Body of pancreas (tissue), 4 donors: ENCODE measurements at regions not wholly inside any gene's neighbourhood (a gene's known extent, or its start where the extent isn't known, plus 50 kb on each side); places are given as distances from the start of the nearest gene placed in this dataset.

Experiments
- ATAC-seq: fragments of 150-250 bp; one replicate; pipeline ENCODE4 v1.9.1; 2016
- DNase-seq, 4 donors: peaks; one replicate each; pipeline ENCODE4 v3.0.0-alpha.2; 2019
- H3K27ac ChIP-seq, 4 donors: fragments of 200-600 bp; sonication (generic); 1 replicate in 3 of 4; 2 replicates in 1 of 4; pipeline versions ENCODE4 v1.5.1 to v1.6.1; 2016 to 2019; ENCODE audit warnings: mild to moderate bottlenecking in 1 of 4, mixed read lengths in 1 of 4, moderate library complexity in 1 of 4
- H3K27me3 ChIP-seq, 2 donors: fragments of 200-600 bp; sonication (generic); one replicate each; pipeline ENCODE4 v1.6.0; 2016; ENCODE audit warnings: mild to moderate bottlenecking in 1 of 2
- H3K36me3 ChIP-seq, 2 donors: fragments of 200-600 bp; sonication (generic); replicated peaks in 1 of 2; 2 replicates each; pipeline ENCODE4 v1.5.1; 2016; ENCODE audit warnings: low read depth in 2 of 2; ENCODE audit not compliant: insufficient read depth in 1 of 2
- H3K4me1 ChIP-seq: fragments of 200-600 bp; sonication (generic); one replicate; pipeline ENCODE4 v1.6.0; 2016
- H3K4me3 ChIP-seq, 2 donors: fragments of 200-600 bp; sonication (generic); 1 replicate in 1 of 2; 2 replicates in 1 of 2; pipeline ENCODE4 v1.5.1; 2016 to 2019
- H3K9me3 ChIP-seq, 3 donors: fragments of 200-600 bp; sonication (generic); 1 replicate in 2 of 3; 2 replicates in 1 of 3; pipeline ENCODE4 v1.5.1; 2016
- CTCF ChIP-seq, 7 experiments: fragments of 450-650 bp in 4 of 7; fragments of 200-600 bp in 3 of 7; sonication (generic) in 3 of 7; IDR thresholded peaks; one replicate each; pipeline ENCODE4 v1.5.1; 2016 to 2019; ENCODE audit warnings: antibody characterized with exemption in 7 of 7
- POLR2A ChIP-seq, 3 donors: fragments of 450-650 bp; IDR thresholded peaks; one replicate each; pipeline ENCODE4 v1.6.1; 2016; ENCODE audit warnings: antibody characterized with exemption in 3 of 3, mild to moderate bottlenecking in 2 of 3
- WGBS, 2 donors: methylation state at CpG; one replicate each; pipeline ENCODE4 v1.1.5; 2017; 5-methylcytosine and 5-hydroxymethylcytosine counted together
- intact Hi-C: fragments of 100-400 bp; cut with DNase I; formaldehyde crosslinking; loops from one replicate; pipeline ENCODE4 v1.15.1; 2023

- no peaks in the 10 kb centered on the region for H3K4me1 ChIP-seq
- H3K27me3 ChIP-seq: no peaks in the 10 kb centered on the region
- no peak overlapping the region for H3K4me3 ChIP-seq
- no peaks in the 10 kb centered on the region for H3K36me3 ChIP-seq
- intact Hi-C loops: no loop called here
- WGBS, 2 donors: 0 to 5% methylated on average over 1 of the region's 1 CpG
- TF ChIP-seq POLR2A (IDR thresholded peaks at IDR 0.05) (no peak), CTCF (IDR thresholded peaks at IDR 0.05) (no peak)
- H3K27ac ChIP-seq: peak overlapping the region in 2 of 4 donors; percentile 23 to 46
- DNase-seq (no peak), ATAC-seq (peak; percentile 58)
- H3K9me3 ChIP-seq: no peaks in the 10 kb centered on the region
These were observed 1584.3 kb upstream of the RAG2 start for GRCh38 chr11:38182126-38182866.

GRCh38 chr11:38176686-38177322 lies 1578.8 kb upstream of the RAG2 start:
- DNase-seq (no peak), ATAC-seq (no peak)
- Histone ChIP-seq H3K27ac (no peak overlapping the region), H3K27me3 (no peaks in the 10 kb centered on the region), H3K4me1 (no peaks in the 10 kb centered on the region), H3K9me3 (no peaks in the 10 kb centered on the region), H3K36me3 (no peaks in the 10 kb centered on the region), H3K4me3 (no peak overlapping the region)
- 73 to 85% methylated on average over 8 to 12 of the region's 12 CpGs for WGBS, 2 donors
- TF ChIP-seq POLR2A (IDR thresholded peaks at IDR 0.05): no peak
- TF ChIP-seq CTCF (IDR thresholded peaks at IDR 0.05): no peak
- intact Hi-C loops: no loop called here

- H3K4me1 ChIP-seq: peaks cover 3% of the 10 kb centered on the region
- H3K36me3 ChIP-seq: no peaks in the 10 kb centered on the region
- H3K27ac ChIP-seq: no peak overlapping the region
- intact Hi-C loops: no loop called here
- no peak for ATAC-seq
- no peak overlapping the region for H3K4me3 ChIP-seq
- no peaks in the 10 kb centered on the region for H3K9me3 ChIP-seq
- no peaks in the 10 kb centered on the region for H3K27me3 ChIP-seq
- WGBS, 2 donors: 83 to 86% methylated on average over 8 of the region's 8 CpGs
- TF ChIP-seq POLR2A (IDR thresholded peaks at IDR 0.05) (no peak), CTCF (IDR thresholded peaks at IDR 0.05) (no peak)
- no peak for DNase-seq
These were observed 1575.6 kb upstream of the RAG2 start for GRCh38 chr11:38173676-38174075.

- 8 to 9% methylated on average over 1 of the region's 1 CpG for WGBS, 2 donors
- ATAC-seq (peak; percentile 82), DNase-seq (no peak)
- no peaks in the 10 kb centered on the region for H3K9me3 ChIP-seq
- H3K36me3 ChIP-seq: no peaks in the 10 kb centered on the region
- no peak overlapping the region for H3K4me3 ChIP-seq
- no peak overlapping the region for H3K27ac ChIP-seq
- TF ChIP-seq CTCF (IDR thresholded peaks at IDR 0.05) (no peak), POLR2A (IDR thresholded peaks at IDR 0.05) (no peak)
- intact Hi-C loops: no loop called here
- H3K4me1 ChIP-seq: peaks cover 3% of the 10 kb centered on the region
- no peaks in the 10 kb centered on the region for H3K27me3 ChIP-seq
These were observed 1571.2 kb upstream of the RAG2 start for GRCh38 chr11:38169286-38169685.

GRCh38 chr11:38163526-38163925 lies 1565.5 kb upstream of the RAG2 start:
- TF ChIP-seq CTCF (IDR thresholded peaks at IDR 0.05): no peak
- no peak for TF ChIP-seq POLR2A (IDR thresholded peaks at IDR 0.05)
- Histone ChIP-seq H3K9me3 (no peaks in the 10 kb centered on the region), H3K4me3 (no peak overlapping the region), H3K36me3 (no peaks in the 10 kb centered on the region), H3K4me1 (no peaks in the 10 kb centered on the region), H3K27ac (no peak overlapping the region), H3K27me3 (no peaks in the 10 kb centered on the region)
- intact Hi-C loops: no loop called here
- DNase-seq (no peak), ATAC-seq (no peak)
